ENCODE measurements at regions not wholly inside any gene's neighbourhood (a gene's known extent, or its start where the extent isn't known, plus 50 kb on each side); places are given as distances from the start of the nearest gene placed in this dataset.

DNA sequence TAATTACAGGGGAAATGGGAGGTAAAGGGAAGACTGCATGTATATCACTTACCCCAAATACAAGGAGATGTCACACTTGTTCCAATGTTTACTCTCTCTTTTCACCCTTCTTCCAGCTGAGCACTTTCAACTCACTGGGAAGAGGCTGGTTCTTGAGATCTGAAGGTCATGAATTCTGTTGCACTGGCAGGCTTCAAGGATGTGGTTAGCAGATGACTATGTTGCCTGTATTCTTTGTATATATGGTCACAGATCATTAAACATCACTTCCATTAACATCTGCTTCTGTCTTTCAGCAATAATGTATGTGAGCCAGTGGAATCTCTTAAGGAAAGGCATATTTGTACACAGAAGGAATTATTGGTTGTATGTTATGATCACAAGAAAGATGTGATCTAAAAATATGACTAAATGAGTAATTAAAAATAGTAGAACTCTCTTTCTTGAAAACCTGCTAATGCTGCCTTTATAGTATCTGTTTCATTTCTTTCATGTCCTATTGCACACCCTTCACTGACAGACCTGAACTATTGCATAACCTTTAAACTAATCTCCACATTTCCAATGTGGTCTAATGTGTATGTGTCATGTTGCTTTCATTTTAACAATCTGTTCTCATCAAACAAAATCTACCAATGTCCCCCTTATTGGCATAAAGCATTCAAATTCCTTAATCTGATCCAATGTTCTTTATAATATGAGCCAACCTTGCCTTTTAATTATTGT, 131.4 kb upstream of the EPHA7 start:
- no peak for DNase-seq (ENCODE audit: low spot score)

DNA sequence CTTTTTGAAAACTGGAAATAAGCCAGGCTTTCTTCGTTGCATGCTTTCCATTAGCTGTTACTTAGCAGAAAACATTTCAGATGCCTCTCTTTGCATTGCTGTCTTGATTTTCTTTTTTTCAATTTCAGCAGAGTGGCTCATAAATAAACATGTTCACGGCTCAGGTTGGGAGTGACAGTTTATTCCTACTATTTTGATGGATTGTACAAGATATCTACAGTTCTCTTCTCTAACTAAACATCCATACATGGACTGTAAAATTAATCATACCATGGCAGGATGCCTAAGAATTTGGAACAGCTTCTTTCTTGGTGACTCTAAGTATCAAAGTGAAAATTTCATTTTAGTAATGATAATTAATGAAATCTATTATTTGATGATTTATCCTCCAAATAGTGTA, 130.5 kb upstream of the EPHA7 start:
- no peak for DNase-seq (ENCODE audit: low spot score)

DNA sequence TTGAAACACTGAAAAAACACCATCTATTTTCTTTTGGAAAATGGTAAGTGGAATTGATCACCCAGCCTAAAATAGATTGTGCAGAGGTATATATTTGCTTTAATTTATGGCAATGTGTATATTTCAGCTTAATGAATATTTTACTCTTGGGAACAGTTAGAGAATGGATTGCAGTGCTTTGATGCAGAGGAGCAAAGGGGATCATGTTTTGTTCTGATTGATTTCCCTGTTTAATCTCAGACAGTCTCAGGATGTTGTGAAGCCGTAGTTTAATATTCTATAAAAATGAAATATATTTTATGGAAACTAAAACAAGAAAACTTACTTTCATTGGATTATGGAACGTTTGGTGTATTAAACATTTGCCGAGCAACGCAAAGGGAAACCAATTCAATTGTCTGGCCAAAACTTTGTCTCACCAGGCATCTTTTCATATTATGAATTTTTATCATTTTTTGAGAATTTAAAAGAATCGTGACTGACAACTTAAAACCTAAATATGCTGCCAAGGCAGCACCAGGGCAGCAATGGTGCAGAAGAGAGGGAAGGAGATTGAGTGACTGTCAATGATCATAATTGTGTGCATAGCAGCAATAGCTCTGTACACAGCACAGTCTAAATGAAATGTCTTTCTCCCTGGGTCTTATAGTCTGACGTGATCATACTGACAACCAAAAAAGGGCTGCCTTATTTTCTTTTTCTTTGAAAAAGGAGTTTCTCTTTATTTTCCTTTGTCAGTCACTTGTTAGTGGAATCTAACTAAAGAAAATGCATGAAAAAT, 105.5 kb upstream of the EPHA7 start:
- no peak for DNase-seq (ENCODE audit: low spot score)

DNA sequence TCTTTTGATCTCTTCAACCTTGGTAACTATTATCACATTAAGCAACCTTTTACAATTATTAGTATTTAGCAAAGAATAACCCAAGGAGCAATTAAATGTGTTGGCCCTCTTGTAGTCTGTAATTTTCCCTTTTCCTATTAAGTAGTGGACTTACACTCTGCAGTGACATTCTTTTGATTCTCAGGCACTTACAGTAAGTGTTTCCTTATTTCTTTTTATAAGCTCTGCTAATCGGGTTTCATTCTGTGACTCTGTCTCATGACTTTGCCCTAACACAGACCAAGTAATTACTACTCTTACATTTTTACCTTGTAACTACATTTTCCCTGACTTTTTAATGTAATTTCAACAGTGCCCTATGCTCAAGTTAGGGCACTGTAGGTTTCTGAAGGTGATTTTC, 104.0 kb upstream of the EPHA7 start:
- no peak for DNase-seq (ENCODE audit: low spot score)

DNA sequence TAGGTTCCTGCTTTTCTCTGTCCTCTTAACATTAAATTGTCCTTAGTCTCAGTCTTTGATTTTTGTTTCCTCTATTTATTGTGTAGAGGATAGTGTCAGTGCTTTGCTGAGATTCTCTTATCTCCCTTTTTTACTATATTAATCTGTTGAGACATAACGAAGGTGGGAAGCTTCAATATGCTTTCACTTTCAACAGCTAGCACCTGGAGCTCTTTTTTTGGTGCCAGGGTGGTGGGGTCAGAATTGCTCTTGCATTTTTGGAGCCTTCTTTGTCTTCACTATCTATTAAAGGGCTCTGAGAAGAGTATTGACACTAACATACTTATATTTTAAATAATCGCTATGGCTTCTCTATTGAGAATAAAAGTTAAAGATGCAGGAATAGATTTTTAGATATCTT, 97.1 kb upstream of the EPHA7 start:
- no peak for DNase-seq (ENCODE audit: low spot score)

DNA sequence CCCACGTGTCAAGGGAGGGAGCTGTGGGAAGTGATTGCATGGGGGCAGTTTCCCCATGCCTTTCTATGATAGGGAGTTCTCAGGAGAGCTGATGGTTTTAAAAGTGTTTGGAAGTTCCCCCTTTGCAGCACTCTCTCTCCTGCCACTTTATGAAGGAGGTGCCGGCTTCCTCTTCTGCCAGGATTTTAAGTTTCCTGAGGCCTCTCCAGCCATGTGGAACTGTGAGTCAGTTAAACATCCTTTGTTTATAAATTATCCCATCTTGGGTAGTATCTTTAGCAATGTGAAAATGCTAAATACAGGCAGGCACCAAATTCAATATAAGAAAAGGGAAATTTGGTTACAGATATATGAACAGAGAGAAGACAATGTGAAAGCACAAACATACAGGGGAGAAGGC, 96.4 kb upstream of the EPHA7 start:
- no peak for DNase-seq (ENCODE audit: low spot score)

DNA sequence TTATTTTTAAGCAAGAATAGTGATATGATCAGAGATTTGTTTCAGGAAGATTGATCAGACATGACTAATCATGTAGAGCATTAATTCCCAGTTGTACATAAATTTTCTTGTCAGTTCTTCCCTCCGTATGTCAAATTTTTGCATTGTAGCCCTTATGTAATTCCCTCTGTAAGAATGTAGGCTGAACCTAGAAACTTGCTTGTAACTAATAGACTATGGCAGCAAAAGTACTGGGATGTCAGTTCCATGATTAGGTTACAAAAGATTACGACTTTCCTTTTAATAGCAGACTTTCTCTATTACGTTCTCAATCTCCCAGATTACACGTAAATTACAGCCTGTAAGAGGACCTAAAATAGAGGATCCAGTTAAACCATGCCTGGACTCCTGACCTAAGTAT, 79.4 kb upstream of the EPHA7 start:
- no peak for DNase-seq (ENCODE audit: low spot score)

DNA sequence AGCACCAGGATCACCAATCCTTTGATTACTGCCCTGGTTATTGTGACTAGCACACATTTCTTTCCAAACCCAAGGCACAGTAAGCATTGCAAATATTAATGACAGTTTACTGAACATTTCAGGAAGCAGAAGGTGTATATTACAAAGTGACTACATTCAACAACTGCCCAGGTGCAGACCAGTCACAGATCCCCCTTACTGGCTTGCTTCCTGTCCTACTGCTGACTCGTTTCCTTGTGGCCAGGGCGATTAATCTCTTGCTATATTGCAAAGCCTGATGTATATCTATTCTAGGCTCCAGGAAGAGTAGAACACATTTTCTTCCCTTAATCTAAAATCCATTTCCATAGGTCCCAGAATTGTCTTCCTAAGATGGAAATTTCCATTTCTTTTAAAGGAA, 77.2 kb upstream of the EPHA7 start:
- no peak for DNase-seq (ENCODE audit: low spot score)

DNA sequence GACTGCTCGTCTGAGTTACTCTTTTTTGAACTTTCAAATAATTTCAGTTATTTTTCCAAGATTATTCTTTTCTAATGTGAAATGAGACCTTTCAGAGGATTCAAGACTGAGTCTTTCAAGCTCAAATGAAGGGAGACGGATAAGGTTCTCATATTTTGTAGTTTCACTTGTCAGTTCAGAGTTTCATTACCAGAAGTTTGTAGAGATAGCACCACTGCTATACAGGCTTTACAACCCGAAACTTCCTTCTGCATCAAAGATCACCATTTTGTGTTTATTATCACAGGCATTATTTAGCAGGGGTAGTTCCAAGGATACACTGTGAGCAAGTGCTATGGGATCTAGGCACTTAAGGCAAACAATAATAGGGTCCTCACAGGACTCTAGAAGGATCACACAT, 74.7 kb upstream of the EPHA7 start:
- DNase-seq (ENCODE audit: low spot score): no peak

DNA sequence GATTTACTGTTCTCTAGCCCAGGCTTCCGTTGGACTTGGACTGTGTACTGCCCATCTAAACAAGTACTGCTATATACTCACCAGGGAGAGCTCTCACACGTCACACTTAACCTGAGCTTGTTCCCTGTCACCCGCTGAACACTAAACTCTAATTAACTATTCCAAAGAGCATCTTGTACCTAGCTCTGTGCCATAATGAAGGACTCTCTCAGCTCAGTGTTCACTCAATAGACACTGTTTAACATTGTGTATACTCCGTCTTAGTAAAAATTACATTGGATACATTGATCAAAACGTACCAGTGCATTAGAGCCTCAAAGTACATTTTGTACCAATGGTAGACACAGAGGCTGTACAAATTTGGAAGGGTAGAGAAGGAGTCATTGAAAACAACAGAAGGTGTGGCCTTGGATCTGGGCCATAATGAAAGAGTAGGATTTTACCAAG, 55.4 kb upstream of the EPHA7 start:
- no peak for DNase-seq (ENCODE audit: low spot score)

DNA sequence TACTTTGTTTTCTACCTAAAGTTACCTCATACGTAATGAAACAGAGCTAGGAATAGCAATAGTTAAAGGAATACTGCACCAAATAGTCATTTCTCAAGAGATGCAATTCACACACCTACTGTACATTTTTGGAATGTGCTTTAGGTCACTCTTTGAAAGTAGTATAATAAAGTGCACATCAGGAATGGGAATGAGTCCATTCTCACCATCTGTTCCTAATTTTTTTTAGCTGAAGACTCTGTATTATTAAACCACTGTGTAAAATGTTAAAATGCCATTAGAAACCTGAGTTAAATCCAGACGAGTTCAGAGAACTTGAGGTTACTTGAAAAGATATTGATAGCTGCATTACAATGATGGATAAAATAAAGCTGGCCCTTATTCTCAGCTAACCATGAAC, 51.9 kb upstream of the EPHA7 start:
- no peak for DNase-seq (ENCODE audit: low spot score)
